Ishikawa (cell line): ENCODE measurements at regions not wholly inside any gene's neighbourhood (a gene's known extent, or its start where the extent isn't known, plus 50 kb on each side); places are given as distances from the start of the nearest gene placed in this dataset.

Experiments used
- CEBPB ChIP-seq: IDR thresholded peaks from 2 replicates; pipeline ENCODE4 v1.6.1; 2012
- CREB1 ChIP-seq: IDR thresholded peaks from 2 replicates; pipeline ENCODE4 v1.6.1; 2012; ENCODE audit warnings: low read depth
- EP300 ChIP-seq: IDR thresholded peaks from 2 replicates; pipeline ENCODE4 v1.6.1; 2012; ENCODE audit warnings: borderline replicate concordance
- FOXM1 ChIP-seq: IDR thresholded peaks from 2 replicates; pipeline ENCODE4 v1.6.1; 2012; ENCODE audit warnings: low read depth, borderline replicate concordance
- RAD21 ChIP-seq: IDR thresholded peaks from 2 replicates; pipeline ENCODE4 v1.6.1; 2012; ENCODE audit warnings: low read depth
- TAF1 ChIP-seq: IDR thresholded peaks from 2 replicates; pipeline ENCODE4 v1.6.1; 2012; ENCODE audit warnings: low read depth, mild to moderate bottlenecking
- TEAD4 ChIP-seq: IDR thresholded peaks from 2 replicates; pipeline ENCODE4 v1.6.1; 2012
- YY1 ChIP-seq: IDR thresholded peaks from 2 replicates; pipeline ENCODE4 v1.6.1; 2012; ENCODE audit warnings: low read depth
- TF ChIP-seq, protein P1 (sequence below): IDR thresholded peaks from 2 replicates; pipeline ENCODE4 v1.6.1; 2012; ENCODE audit warnings: low read depth, mild to moderate bottlenecking
- TF ChIP-seq, protein P2 (sequence below): IDR thresholded peaks from 2 replicates; pipeline ENCODE4 v1.6.1; 2012
- TF ChIP-seq, protein P3 (sequence below): IDR thresholded peaks from 2 replicates; pipeline ENCODE4 v1.6.1; 2012

DNA sequence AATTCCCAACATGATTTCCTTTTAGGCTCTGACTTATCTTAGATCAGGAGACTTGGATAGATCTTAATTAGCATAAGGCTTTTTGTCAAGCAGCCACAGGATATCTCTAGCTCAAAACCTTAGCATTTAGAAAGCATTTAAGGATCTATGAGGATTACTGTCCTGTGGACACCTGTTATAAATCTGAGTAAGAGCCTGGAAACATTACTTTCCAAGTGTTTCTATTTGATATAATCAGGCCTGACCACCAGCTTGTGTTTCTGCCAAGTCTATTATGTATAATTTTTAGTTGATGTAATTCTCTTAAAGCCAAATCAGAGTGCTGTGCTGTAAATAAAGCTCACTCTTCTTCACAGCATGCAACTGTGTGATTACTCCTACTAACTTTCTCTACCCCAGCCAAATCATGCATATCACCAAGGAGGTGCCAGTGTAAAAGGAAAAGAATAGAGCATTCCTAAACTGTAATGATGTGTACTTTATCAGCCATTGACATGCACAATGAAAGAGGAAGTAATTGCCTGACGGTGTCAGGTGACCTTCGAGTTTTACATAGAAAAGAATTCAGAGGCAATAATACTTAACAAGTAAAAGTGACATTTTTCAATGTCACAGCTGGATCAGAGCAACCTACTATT, 309.9 kb upstream of the PRMT6 start:
- no peak for TF ChIP-seq CREB1
- no peak for TF ChIP-seq TAF1
- TF ChIP-seq, protein P1, sequence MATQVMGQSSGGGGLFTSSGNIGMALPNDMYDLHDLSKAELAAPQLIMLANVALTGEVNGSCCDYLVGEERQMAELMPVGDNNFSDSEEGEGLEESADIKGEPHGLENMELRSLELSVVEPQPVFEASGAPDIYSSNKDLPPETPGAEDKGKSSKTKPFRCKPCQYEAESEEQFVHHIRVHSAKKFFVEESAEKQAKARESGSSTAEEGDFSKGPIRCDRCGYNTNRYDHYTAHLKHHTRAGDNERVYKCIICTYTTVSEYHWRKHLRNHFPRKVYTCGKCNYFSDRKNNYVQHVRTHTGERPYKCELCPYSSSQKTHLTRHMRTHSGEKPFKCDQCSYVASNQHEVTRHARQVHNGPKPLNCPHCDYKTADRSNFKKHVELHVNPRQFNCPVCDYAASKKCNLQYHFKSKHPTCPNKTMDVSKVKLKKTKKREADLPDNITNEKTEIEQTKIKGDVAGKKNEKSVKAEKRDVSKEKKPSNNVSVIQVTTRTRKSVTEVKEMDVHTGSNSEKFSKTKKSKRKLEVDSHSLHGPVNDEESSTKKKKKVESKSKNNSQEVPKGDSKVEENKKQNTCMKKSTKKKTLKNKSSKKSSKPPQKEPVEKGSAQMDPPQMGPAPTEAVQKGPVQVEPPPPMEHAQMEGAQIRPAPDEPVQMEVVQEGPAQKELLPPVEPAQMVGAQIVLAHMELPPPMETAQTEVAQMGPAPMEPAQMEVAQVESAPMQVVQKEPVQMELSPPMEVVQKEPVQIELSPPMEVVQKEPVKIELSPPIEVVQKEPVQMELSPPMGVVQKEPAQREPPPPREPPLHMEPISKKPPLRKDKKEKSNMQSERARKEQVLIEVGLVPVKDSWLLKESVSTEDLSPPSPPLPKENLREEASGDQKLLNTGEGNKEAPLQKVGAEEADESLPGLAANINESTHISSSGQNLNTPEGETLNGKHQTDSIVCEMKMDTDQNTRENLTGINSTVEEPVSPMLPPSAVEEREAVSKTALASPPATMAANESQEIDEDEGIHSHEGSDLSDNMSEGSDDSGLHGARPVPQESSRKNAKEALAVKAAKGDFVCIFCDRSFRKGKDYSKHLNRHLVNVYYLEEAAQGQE = no peak
- peak; percentile 94 for TF ChIP-seq EP300
- TF ChIP-seq RAD21 = no peak; the same call in 1 of the 2 replicates
- peak; percentile 86 for TF ChIP-seq TEAD4
- no peak for TF ChIP-seq YY1
- TF ChIP-seq, protein P2, sequence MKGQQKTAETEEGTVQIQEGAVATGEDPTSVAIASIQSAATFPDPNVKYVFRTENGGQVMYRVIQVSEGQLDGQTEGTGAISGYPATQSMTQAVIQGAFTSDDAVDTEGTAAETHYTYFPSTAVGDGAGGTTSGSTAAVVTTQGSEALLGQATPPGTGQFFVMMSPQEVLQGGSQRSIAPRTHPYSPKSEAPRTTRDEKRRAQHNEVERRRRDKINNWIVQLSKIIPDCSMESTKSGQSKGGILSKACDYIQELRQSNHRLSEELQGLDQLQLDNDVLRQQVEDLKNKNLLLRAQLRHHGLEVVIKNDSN = peak; percentile 80
- no peak for TF ChIP-seq CEBPB
- TF ChIP-seq, protein P3, sequence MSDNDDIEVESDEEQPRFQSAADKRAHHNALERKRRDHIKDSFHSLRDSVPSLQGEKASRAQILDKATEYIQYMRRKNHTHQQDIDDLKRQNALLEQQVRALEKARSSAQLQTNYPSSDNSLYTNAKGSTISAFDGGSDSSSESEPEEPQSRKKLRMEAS = no peak
- TF ChIP-seq FOXM1 = peak; percentile 83
